Activated CD4-positive, alpha-beta T cell treated with anti-CD3 and anti-CD28 coated beads, Interleukin-2, amount 10 ng/mL, durations not matched to agents 7 days and 5 days (primary cell): ENCODE measurements at regions not wholly inside any gene's neighbourhood (a gene's known extent, or its start where the extent isn't known, plus 50 kb on each side); places are given as distances from the start of the nearest gene placed in this dataset.

Source experiments
- CTCF ChIA-PET: fragments of 350-600 bp; sonication (Branson Sonifier 250); formaldehyde crosslinking; loops from one replicate; lab custom pipeline; 2021; ENCODE audit warnings: antibody characterized with exemption; lab: Charles Lee
- POLR2A ChIA-PET: fragments of 350-600 bp; sonication (Branson Sonifier 250); formaldehyde crosslinking; loops from one replicate; lab custom pipeline; 2021; ENCODE audit warnings: antibody characterized with exemption; lab: Charles Lee
- DNase-seq: peaks from one replicate; pipeline ENCODE4 v3.0.0-alpha.2; 2020
- H3K27ac Mint-ChIP-seq: one replicate; pipeline ENCODE4 v1.8.0; 2021; ENCODE audit warnings: mild to moderate bottlenecking, moderate library complexity, mixed read lengths
- H3K27me3 Mint-ChIP-seq: one replicate; pipeline ENCODE4 v1.8.0; 2021; ENCODE audit warnings: mixed read lengths
- H3K36me3 Mint-ChIP-seq: one replicate; pipeline ENCODE4 v1.8.0; 2021; ENCODE audit warnings: low read depth, mixed read lengths
- H3K4me1 Mint-ChIP-seq: one replicate; pipeline ENCODE4 v1.8.0; 2021; ENCODE audit warnings: mixed read lengths
- H3K4me3 Mint-ChIP-seq: one replicate; pipeline ENCODE4 v1.8.0; 2021; ENCODE audit warnings: mild to moderate bottlenecking, moderate library complexity, mixed read lengths
- H3K9me3 Mint-ChIP-seq: one replicate; pipeline ENCODE4 v1.8.0; 2021; ENCODE audit warnings: mixed read lengths

GRCh38 chr1:58979086-58979485 lies 195.2 kb upstream of the JUN start:
- no peaks in the 10 kb centered on the region for H3K27me3 Mint-ChIP-seq

GRCh38 chr1:58979677-58980076 lies 195.8 kb upstream of the JUN start:
- Mint-ChIP-seq H3K9me3 (no peaks in the 10 kb centered on the region), H3K4me3 (no peak overlapping the region), H3K27ac (no peak overlapping the region), H3K27me3 (no peaks in the 10 kb centered on the region), H3K36me3 (no peaks in the 10 kb centered on the region), H3K4me1 (peaks cover 29% of the 10 kb centered on the region)
- ChIA-PET CTCF (interaction anchor here (0.6 to 3.5 kb wide), 4 partner anchors 11 to 140 kb away, joined by 3 to 16 read pairs (median 4); no protein-coding TSS in a partner anchor), POLR2A (no interaction called here)
- no peak for DNase-seq

More at GRCh38 chr1:58979086-58979485, 195.2 kb upstream of the JUN start:
- H3K9me3 Mint-ChIP-seq: no peaks in the 10 kb centered on the region
- no peaks in the 10 kb centered on the region for H3K36me3 Mint-ChIP-seq
- no peak overlapping the region for H3K4me3 Mint-ChIP-seq
- CTCF ChIA-PET: interaction anchor here (0.7 to 3.5 kb wide), 3 partner anchors 10 to 16 kb away, joined by 4 to 16 read pairs (median 4); no protein-coding TSS in a partner anchor
- POLR2A ChIA-PET: no interaction called here
- DNase-seq: no peak
- H3K27ac Mint-ChIP-seq: no peak overlapping the region
- H3K4me1 Mint-ChIP-seq: peaks cover 27% of the 10 kb centered on the region

- no peaks in the 10 kb centered on the region for H3K36me3 Mint-ChIP-seq
- CTCF ChIA-PET: interaction anchor here (0.8 to 1.8 kb wide), 3 partner anchors 11 to 16 kb away, joined by 3 to 6 read pairs (median 3); no protein-coding TSS in a partner anchor
- POLR2A ChIA-PET: no interaction called here
- H3K27ac Mint-ChIP-seq: no peak overlapping the region
- H3K27me3 Mint-ChIP-seq: no peaks in the 10 kb centered on the region
- no peak for DNase-seq
- no peaks in the 10 kb centered on the region for H3K9me3 Mint-ChIP-seq
- peaks cover 27% of the 10 kb centered on the region for H3K4me1 Mint-ChIP-seq
- no peak overlapping the region for H3K4me3 Mint-ChIP-seq
Observed at GRCh38 chr1:58981392-58981791, 197.5 kb upstream of the JUN start.

DNA sequence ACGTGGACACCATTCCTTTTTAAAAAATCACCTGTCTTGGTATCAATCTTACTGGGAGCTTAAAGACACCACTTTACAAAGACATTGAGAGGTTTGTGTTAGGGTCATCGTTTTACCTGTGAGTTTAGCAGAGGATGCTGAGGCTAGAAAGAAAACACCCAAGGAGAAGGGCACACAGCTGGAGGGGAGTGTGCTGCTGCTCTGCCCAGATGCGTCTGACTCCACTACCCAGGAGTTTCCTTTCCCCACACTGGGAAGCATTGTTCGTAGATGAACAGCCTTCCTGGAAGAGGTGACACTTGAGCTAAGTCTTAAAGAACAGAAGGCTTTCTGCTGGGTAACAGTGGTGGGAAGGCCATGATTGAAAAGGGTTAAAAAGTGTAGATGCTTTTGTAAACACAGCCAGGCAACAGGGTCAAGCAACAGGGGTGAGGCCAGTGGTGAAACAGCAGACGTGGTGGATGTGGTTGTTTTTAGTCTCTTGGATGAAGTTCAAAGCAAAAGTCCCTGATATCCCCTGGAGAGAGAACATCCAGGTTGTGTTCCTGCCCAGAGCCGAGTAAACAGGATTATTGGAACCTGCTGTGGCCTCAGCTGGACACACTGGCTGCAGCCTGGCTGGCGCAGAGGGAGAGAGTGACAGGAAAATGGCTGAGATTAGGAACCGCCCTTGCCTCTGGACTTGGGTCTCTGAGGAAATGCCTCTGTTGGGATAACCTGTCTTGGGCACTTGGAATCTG lies 198.6 kb upstream of the JUN start:
- Mint-ChIP-seq H3K27ac (no peak overlapping the region), H3K27me3 (no peaks in the 10 kb centered on the region), H3K4me1 (peaks cover 35% of the 10 kb centered on the region), H3K4me3 (no peak overlapping the region), H3K36me3 (no peaks in the 10 kb centered on the region), H3K9me3 (peaks cover 1% of the 10 kb centered on the region)
- ChIA-PET POLR2A (no interaction called here), CTCF (interaction anchor here (1.8 kb wide), 1 partner anchor 14 kb away, joined by 6 read pairs; no protein-coding TSS in a partner anchor)
- DNase-seq: no peak

GRCh38 chr1:58983162-58983561 lies 199.3 kb upstream of the JUN start:
- POLR2A ChIA-PET: no interaction called here
- H3K27me3 Mint-ChIP-seq: no peaks in the 10 kb centered on the region

DNA sequence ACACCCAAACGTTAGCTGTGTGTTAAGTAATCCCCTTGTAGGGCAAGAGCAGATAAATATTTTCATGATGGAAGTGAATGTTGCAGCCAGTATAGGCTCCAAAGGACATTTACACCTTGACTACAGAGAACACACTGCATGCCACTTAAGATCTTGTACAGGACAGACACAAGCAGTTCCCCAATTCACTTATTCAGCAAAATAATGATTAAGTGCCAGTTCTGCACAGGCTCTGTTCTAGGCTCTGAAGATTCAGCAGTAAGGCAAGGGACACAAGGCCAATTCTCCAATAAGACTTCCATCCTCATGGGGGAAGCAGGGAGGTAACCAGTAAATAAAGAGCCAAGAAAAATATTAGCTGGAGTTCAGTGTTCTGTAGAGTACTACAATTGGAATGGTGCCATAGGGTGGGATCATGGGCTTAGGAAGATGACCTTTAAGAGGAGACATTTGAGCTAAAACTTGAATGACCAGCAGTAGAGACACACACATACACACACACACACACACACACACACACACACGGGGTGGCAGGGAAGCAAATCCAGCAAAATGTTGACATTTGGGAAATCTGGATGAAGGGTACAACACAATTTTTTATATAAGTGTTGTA lies 199.9 kb upstream of the JUN start:
- Mint-ChIP-seq H3K9me3 (peaks cover 2% of the 10 kb centered on the region), H3K36me3 (no peaks in the 10 kb centered on the region), H3K27ac (no peak overlapping the region), H3K4me3 (no peak overlapping the region), H3K27me3 (no peaks in the 10 kb centered on the region), H3K4me1 (peaks cover 35% of the 10 kb centered on the region)
- CTCF ChIA-PET: no interaction called here
- POLR2A ChIA-PET: no interaction called here
- DNase-seq: no peak

More at GRCh38 chr1:58983162-58983561, 199.3 kb upstream of the JUN start:
- peaks cover 40% of the 10 kb centered on the region for H3K4me1 Mint-ChIP-seq
- H3K4me3 Mint-ChIP-seq: no peak overlapping the region
- CTCF ChIA-PET: no interaction called here
- H3K36me3 Mint-ChIP-seq: no peaks in the 10 kb centered on the region
- no peak for DNase-seq
- H3K27ac Mint-ChIP-seq: no peak overlapping the region
- peaks cover 2% of the 10 kb centered on the region for H3K9me3 Mint-ChIP-seq

DNA sequence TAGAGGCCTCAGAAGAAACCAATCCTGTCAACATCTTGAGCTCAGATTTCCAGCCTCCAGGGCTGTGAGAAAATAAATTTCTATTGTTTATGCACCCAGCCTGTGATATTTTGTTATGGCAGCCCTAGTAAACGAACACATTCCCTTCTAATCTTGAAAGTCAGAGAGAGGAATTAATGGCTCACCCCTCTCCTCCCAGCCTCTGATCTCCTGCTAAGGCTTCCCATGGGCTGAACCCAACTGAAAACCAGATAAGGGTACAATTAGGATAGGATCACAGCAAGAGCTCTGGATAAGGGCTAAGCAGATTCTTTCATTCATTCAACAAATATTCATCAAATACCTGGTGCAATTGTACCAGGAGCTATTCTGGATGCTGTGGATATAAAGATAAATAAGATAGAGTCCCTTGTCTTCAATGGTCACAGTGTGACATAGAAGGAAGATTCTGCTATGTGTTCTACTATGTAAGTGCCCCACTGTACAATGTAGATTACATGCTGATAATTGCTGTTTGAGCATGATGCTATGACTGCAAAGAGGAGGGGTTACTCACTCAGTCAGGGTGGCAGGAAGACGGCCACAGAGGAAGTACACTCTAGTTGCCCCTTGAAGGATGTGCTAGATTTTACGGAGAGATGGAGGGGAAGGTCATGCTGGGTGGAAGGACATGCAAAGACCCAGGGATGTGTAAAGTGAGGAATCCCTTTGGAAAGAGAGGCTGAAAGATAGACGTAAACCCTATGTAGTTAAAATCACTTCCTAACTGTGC lies 203.3 kb upstream of the JUN start:
- Mint-ChIP-seq H3K27ac (peak overlapping the region; percentile 43), H3K9me3 (peaks cover 7% of the 10 kb centered on the region), H3K4me3 (no peak overlapping the region), H3K4me1 (peaks cover 29% of the 10 kb centered on the region), H3K27me3 (no peaks in the 10 kb centered on the region), H3K36me3 (no peaks in the 10 kb centered on the region)
- peak; percentile 18 for DNase-seq
- ChIA-PET CTCF (interaction anchor here (0.6 to 2.5 kb wide), 3 partner anchors 12 to 33 kb away, joined by 3 to 8 read pairs (median 7); no protein-coding TSS in a partner anchor), POLR2A (no interaction called here)

- H3K9me3 Mint-ChIP-seq: peaks cover 7% of the 10 kb centered on the region
- H3K27me3 Mint-ChIP-seq: no peaks in the 10 kb centered on the region
- DNase-seq: no peak
- H3K4me3 Mint-ChIP-seq: no peak overlapping the region
- ChIA-PET POLR2A (no interaction called here), CTCF (no interaction called here)
- H3K4me1 Mint-ChIP-seq: peaks cover 24% of the 10 kb centered on the region
- no peaks in the 10 kb centered on the region for H3K36me3 Mint-ChIP-seq
- H3K27ac Mint-ChIP-seq: no peak overlapping the region
Observed at GRCh38 chr1:58988752-58989151, 204.9 kb upstream of the JUN start.

DNA sequence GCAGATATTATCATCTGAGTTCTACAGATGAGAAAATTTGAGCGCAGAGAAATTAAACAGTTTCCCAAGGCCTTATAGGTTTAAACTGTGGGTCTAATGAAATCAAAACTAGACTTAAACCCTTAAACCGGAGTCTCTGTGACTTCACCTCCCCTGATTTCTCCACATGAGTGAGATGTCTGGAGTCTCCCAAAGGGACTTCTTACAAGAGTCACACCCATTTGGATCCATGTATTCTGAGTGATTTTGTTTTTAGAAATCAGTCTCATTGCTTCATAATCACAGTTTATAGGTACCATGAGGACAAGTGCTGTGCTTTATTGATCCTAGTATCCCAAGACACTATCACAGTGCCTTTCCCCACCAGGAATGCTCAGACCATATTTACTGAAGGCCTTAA lies 206.0 kb upstream of the JUN start:
- no peak for DNase-seq
- ChIA-PET POLR2A (no interaction called here), CTCF (no interaction called here)
- Mint-ChIP-seq H3K27ac (no peak overlapping the region), H3K4me1 (peaks cover 21% of the 10 kb centered on the region), H3K9me3 (peaks cover 7% of the 10 kb centered on the region), H3K36me3 (no peaks in the 10 kb centered on the region), H3K4me3 (no peak overlapping the region), H3K27me3 (no peaks in the 10 kb centered on the region)

DNA sequence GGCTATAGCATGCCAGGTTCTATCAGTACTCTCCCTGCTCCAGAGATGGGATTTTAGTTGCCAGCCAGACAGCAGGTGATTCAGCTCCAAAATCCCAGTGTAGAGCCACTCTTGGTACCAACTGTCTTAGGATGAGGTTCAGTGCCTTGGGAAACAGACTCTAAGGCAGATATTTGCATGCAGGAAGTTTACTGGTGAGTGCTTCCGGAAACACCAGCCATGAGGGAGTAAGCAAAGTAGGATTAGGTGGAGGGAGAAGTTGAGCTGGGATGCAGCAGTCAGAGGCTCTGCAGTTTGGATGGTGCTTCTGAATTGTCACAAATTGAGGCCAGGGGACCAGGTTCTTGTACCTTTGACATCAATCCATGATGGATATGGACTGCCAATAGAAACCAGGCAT lies 207.5 kb upstream of the JUN start:
- H3K36me3 Mint-ChIP-seq: no peaks in the 10 kb centered on the region
- H3K27ac Mint-ChIP-seq: no peak overlapping the region
- H3K4me1 Mint-ChIP-seq: peaks cover 27% of the 10 kb centered on the region
- H3K27me3 Mint-ChIP-seq: no peaks in the 10 kb centered on the region
- H3K9me3 Mint-ChIP-seq: peaks cover 7% of the 10 kb centered on the region
- DNase-seq: no peak
- no peak overlapping the region for H3K4me3 Mint-ChIP-seq
- ChIA-PET CTCF (interaction anchor here (0.9 to 1.7 kb wide), 6 partner anchors 9 to 41 kb away, joined by 3 to 5 read pairs (median 3); no protein-coding TSS in a partner anchor), POLR2A (no interaction called here)

DNA sequence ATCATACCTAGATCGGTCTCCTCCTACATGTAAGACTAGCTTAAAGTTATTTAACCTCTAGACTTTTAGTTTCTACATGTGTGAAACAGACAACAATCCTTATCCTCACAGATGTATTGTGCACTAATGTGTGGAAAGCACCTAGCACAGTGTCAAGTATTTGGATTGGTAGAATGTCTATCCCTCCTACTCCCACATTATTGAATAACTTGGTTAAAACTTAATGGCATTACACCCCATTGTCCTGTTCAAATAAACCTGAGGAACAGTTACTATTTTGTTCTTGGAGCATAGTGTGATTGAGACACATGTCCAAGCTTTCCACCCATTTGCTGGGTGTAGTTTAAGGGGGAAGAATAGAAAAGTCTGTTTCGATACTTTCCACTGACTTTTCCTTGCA lies 208.8 kb upstream of the JUN start:
- POLR2A ChIA-PET: no interaction called here

GRCh38 chr1:58993403-58993802 lies 209.6 kb upstream of the JUN start:
- Mint-ChIP-seq H3K4me3 (no peak overlapping the region), H3K36me3 (no peaks in the 10 kb centered on the region), H3K4me1 (peaks cover 25% of the 10 kb centered on the region), H3K27ac (no peak overlapping the region), H3K27me3 (no peaks in the 10 kb centered on the region), H3K9me3 (peaks cover 5% of the 10 kb centered on the region)
- CTCF ChIA-PET: no interaction called here
- POLR2A ChIA-PET: no interaction called here
- DNase-seq: no peak

More for the DNA sequence above, 208.8 kb upstream of the JUN start:
- H3K4me1 Mint-ChIP-seq: peaks cover 30% of the 10 kb centered on the region
- peaks cover 5% of the 10 kb centered on the region for H3K9me3 Mint-ChIP-seq
- no peak overlapping the region for H3K4me3 Mint-ChIP-seq
- H3K36me3 Mint-ChIP-seq: no peaks in the 10 kb centered on the region
- H3K27me3 Mint-ChIP-seq: no peaks in the 10 kb centered on the region
- DNase-seq: no peak
- CTCF ChIA-PET: interaction anchor here (1.1 to 1.4 kb wide), 4 partner anchors 10 to 40 kb away, joined by 3 read pairs; no protein-coding TSS in a partner anchor
- no peak overlapping the region for H3K27ac Mint-ChIP-seq
